Sigmoid colon (tissue), 4 donors: ENCODE measurements at regions not wholly inside any gene's neighbourhood (a gene's known extent, or its start where the extent isn't known, plus 50 kb on each side); places are given as distances from the start of the nearest gene placed in this dataset.

Experiments used
- EP300 ChIP-seq, 4 donors: sonication (generic); formaldehyde crosslinking; IDR thresholded peaks; one replicate each; pipeline ENCODE4 v1.6.1; 2017; ENCODE audit warnings: antibody characterized with exemption in 4 of 4
- POLR2A ChIP-seq, 2 donors: fragments of 450-650 bp; IDR thresholded peaks; one replicate each; pipeline ENCODE4 v1.6.1; 2016; ENCODE audit warnings: antibody characterized with exemption in 2 of 2, mild to moderate bottlenecking in 2 of 2, moderate library complexity in 2 of 2
- POLR2AphosphoS5 ChIP-seq, 4 donors: sonication (generic); formaldehyde crosslinking; IDR thresholded peaks; one replicate each; pipeline ENCODE4 v1.6.1; 2017; ENCODE audit warnings: antibody characterized with exemption in 4 of 4
- TF ChIP-seq, protein P1 (sequence below), 4 experiments: fragments of 450-650 bp in 3 of 4; fragments of 200-600 bp in 1 of 4; IDR thresholded peaks; one replicate each; pipeline ENCODE4 v1.5.1; 2016 to 2019; ENCODE audit warnings: antibody characterized with exemption in 4 of 4, mild to moderate bottlenecking in 3 of 4, moderate library complexity in 2 of 4

DNA sequence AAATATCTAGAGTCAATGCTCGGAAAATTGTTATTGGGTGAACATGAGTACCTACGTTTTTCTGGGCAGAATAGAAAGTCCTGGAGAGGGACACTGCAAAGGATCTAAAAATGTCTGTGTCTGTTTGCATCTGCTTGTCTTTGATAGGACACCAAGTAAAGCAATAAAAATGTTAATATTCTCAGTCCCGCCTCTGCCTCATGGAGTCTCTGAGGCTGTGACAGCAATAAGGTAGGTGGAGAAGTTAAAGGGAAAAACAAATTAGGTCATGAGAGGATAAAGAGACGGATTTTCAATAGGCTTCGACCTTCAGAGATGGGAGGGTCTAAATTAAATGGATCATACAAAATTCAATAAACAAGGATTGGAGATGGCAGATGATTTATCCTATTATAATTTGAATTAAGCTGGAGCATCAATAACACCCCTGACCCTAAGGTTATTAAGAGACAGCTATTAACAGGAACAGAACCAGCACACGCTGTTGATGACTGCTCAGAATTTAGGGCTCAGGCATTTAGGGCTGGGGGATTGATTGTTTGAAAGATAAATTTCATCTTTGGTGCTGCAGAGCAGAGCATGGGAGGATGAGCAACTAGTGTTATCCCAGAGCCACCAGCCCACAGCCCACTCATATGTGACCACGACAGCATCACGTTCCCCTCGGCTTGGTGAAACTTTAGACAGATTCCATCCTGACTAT lies 620.3 kb upstream of the CDH4 start:
- TF ChIP-seq, protein P1, sequence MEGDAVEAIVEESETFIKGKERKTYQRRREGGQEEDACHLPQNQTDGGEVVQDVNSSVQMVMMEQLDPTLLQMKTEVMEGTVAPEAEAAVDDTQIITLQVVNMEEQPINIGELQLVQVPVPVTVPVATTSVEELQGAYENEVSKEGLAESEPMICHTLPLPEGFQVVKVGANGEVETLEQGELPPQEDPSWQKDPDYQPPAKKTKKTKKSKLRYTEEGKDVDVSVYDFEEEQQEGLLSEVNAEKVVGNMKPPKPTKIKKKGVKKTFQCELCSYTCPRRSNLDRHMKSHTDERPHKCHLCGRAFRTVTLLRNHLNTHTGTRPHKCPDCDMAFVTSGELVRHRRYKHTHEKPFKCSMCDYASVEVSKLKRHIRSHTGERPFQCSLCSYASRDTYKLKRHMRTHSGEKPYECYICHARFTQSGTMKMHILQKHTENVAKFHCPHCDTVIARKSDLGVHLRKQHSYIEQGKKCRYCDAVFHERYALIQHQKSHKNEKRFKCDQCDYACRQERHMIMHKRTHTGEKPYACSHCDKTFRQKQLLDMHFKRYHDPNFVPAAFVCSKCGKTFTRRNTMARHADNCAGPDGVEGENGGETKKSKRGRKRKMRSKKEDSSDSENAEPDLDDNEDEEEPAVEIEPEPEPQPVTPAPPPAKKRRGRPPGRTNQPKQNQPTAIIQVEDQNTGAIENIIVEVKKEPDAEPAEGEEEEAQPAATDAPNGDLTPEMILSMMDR (IDR thresholded peaks at IDR 0.05) = no peak
- TF ChIP-seq POLR2A (IDR thresholded peaks at IDR 0.05) (no peak), EP300 (IDR thresholded peaks at IDR 0.05) (no peak), POLR2AphosphoS5 (IDR thresholded peaks at IDR 0.05) (no peak)
